WTC11 (cell line): ENCODE measurements at regions not wholly inside any gene's neighbourhood (a gene's known extent, or its start where the extent isn't known, plus 50 kb on each side); places are given as distances from the start of the nearest gene placed in this dataset.
A peak's percentile ranks its signal among the peaks of the same experiment; 100 is the strongest.

ENCODE experiments used
- ATAC-seq: fragments of 200-7000 bp; cut with Tn5 transposase; 2 replicates; pipeline ENCODE4 v1.10.0; 2021; ENCODE audit warnings: mild to moderate bottlenecking, moderate library complexity
- CTCF ChIA-PET: fragments of 300-600 bp; sonication (Branson Sonifier 250); formaldehyde crosslinking; loops from one replicate; lab custom pipeline; 2021; ENCODE audit warnings: antibody characterized with exemption; lab: Charles Lee
- POLR2A ChIA-PET: fragments of 350-600 bp; sonication (Branson Sonifier 250); formaldehyde crosslinking; loops from one replicate; lab custom pipeline; 2021; ENCODE audit warnings: antibody characterized with exemption; lab: Charles Lee
- DNase-seq: peaks from one replicate; pipeline ENCODE4 v3.0.0; 2021; ENCODE audit warnings: low spot score
- H3K27ac Mint-ChIP-seq: 2 replicates; pipeline ENCODE4 v1.8.0; 2021; ENCODE audit warnings: mixed read lengths
- H3K27me3 Mint-ChIP-seq: 2 replicates; pipeline ENCODE4 v1.8.0; 2021; ENCODE audit warnings: low read depth, mild to moderate bottlenecking, moderate library complexity, mixed read lengths
- H3K36me3 Mint-ChIP-seq: 2 replicates; pipeline ENCODE4 v1.8.0; 2021; ENCODE audit warnings: mixed read lengths
- H3K4me1 Mint-ChIP-seq: 2 replicates; pipeline ENCODE4 v1.8.0; 2022; ENCODE audit warnings: mixed read lengths
- H3K4me3 Mint-ChIP-seq: 2 replicates; pipeline ENCODE4 v1.8.0; 2021; ENCODE audit warnings: mild to moderate bottlenecking, moderate library complexity, mixed read lengths
- H3K9me3 Mint-ChIP-seq: 2 replicates; pipeline ENCODE4 v1.8.0; 2021; ENCODE audit warnings: mixed read lengths
- AFF4 ChIP-seq: sonication (generic); formaldehyde crosslinking; IDR thresholded peaks from 2 replicates; pipeline ENCODE4 v1.8.1; 2023; ENCODE audit warnings: mild to moderate bottlenecking, missing genetic modification reagents, borderline replicate concordance
- AR ChIP-seq: fragments of 250-450 bp; sonication (Bioruptor Pico); IDR thresholded peaks from 2 replicates; pipeline ENCODE4 v1.9.0; 2021; ENCODE audit warnings: mild to moderate bottlenecking
- E2F5 ChIP-seq: sonication (generic); formaldehyde crosslinking; IDR thresholded peaks from 2 replicates; pipeline ENCODE4 v1.8.1; 2022; ENCODE audit warnings: mild to moderate bottlenecking, moderate library complexity, missing genetic modification reagents
- FOXK1 ChIP-seq: sonication (generic); formaldehyde crosslinking; IDR thresholded peaks from 2 replicates; pipeline ENCODE4 v1.8.0; 2022; ENCODE audit warnings: mild to moderate bottlenecking, moderate library complexity, missing genetic modification reagents
- GRHL2 ChIP-seq: fragments of 250-450 bp; sonication (Bioruptor Pico); IDR thresholded peaks from 2 replicates; pipeline ENCODE4 v1.8.0; 2022; ENCODE audit warnings: mild to moderate bottlenecking, moderate library complexity; ENCODE audit not compliant: insufficient replicate concordance, severe bottlenecking
- IRF2 ChIP-seq: sonication (generic); formaldehyde crosslinking; IDR thresholded peaks from 2 replicates; pipeline ENCODE4 v1.8.0; 2022; ENCODE audit warnings: low read depth, missing genetic modification reagents, borderline replicate concordance
- RORB ChIP-seq: fragments of 250-450 bp; sonication (Bioruptor Pico); IDR thresholded peaks from 2 replicates; pipeline ENCODE4 v1.9.0; 2021; ENCODE audit warnings: mild to moderate bottlenecking
- SMAD4 ChIP-seq: sonication (generic); formaldehyde crosslinking; IDR thresholded peaks from 2 replicates; pipeline ENCODE4 v1.8.0; 2022; ENCODE audit warnings: mild to moderate bottlenecking, missing genetic modification reagents
- STAT6 ChIP-seq: sonication (generic); formaldehyde crosslinking; conservative IDR thresholded peaks from 2 replicates; pipeline ENCODE4 v1.8.1; 2023; ENCODE audit warnings: mild to moderate bottlenecking, low read depth, missing genetic modification reagents, moderate library complexity
- TCF7 ChIP-seq: sonication (generic); formaldehyde crosslinking; IDR thresholded peaks from 2 replicates; pipeline ENCODE4 v1.8.0; 2022; ENCODE audit warnings: mild to moderate bottlenecking, low read depth, missing genetic modification reagents, moderate library complexity
- TEAD4 ChIP-seq: sonication (generic); formaldehyde crosslinking; IDR thresholded peaks from 2 replicates; pipeline ENCODE4 v1.8.0; 2022; ENCODE audit warnings: mild to moderate bottlenecking, missing genetic modification reagents
- ZNF138 ChIP-seq: sonication (generic); formaldehyde crosslinking; conservative IDR thresholded peaks from 2 replicates; pipeline ENCODE4 v1.8.1; 2022; ENCODE audit warnings: mild to moderate bottlenecking, moderate library complexity, missing genetic modification reagents
- ZNF423 ChIP-seq: fragments of 250-450 bp; sonication (Bioruptor Pico); IDR thresholded peaks from 2 replicates; pipeline ENCODE4 v2.1.2; 2022; ENCODE audit warnings: mild to moderate bottlenecking, moderate library complexity
- ZNF532 ChIP-seq: fragments of 250-450 bp; sonication (Bioruptor Pico); IDR thresholded peaks from 2 replicates; pipeline ENCODE4 v1.9.0; 2021; ENCODE audit warnings: mild to moderate bottlenecking, borderline replicate concordance
- TF ChIP-seq, protein P1 (sequence below): fragments of 200-600 bp; IDR thresholded peaks from 2 replicates; pipeline ENCODE4 v1.8.0; 2022; ENCODE audit warnings: antibody characterized with exemption
- TF ChIP-seq, protein P2 (sequence below): sonication (generic); formaldehyde crosslinking; IDR thresholded peaks from 2 replicates; pipeline ENCODE4 v1.8.0; 2023; ENCODE audit warnings: mild to moderate bottlenecking, missing genetic modification reagents

GRCh38 chr2:20557635-20558034, 93.3 kb downstream of the HS1BP3 start:
- ATAC-seq, result peak; percentile 66
- ChIA-PET CTCF (interaction anchor here (1.1 kb wide), 2 partner anchors 85 to 94 kb away, joined by 3 read pairs; no protein-coding TSS in a partner anchor), POLR2A (interaction anchor here (1.0 kb wide), 1 partner anchor 111 kb away, joined by 3 read pairs; the partner anchor contains the start of gene RHOB)
- Mint-ChIP-seq H3K4me1 (peaks cover 41% of the 10 kb centered on the region), H3K9me3 (no peaks in the 10 kb centered on the region; the same call in 1 of the 2 replicates), H3K27me3 (no peaks in the 10 kb centered on the region; the same call in 1 of the 2 replicates), H3K4me3 (no peak overlapping the region), H3K27ac (no peak overlapping the region), H3K36me3 (no peaks in the 10 kb centered on the region)
- no peak for DNase-seq
- TF ChIP-seq ZNF532 (0 out of 2 replicates have a peak, but pooled peaks have one; percentile 29), RORB (CRISPR knock-in tag) (no peak), TCF7 (CRISPR knock-in tag) (no peak), FOXK1 (CRISPR knock-in tag) (no peak), AR (no peak), E2F5 (CRISPR knock-in tag) (no peak), AFF4 (CRISPR knock-in tag) (no peak), TEAD4 (CRISPR knock-in tag) (0 out of 2 replicates have a peak, but pooled peaks have one; percentile 31), IRF2 (CRISPR knock-in tag) (no peak), SMAD4 (CRISPR knock-in tag) (no peak), ZNF138 (CRISPR knock-in tag) (no peak), STAT6 (no peak), GRHL2 (no peak), ZNF423 (CRISPR knock-in tag) (peak; percentile 51; the same call in 1 of the 2 replicates)
- TF ChIP-seq, protein P1, sequence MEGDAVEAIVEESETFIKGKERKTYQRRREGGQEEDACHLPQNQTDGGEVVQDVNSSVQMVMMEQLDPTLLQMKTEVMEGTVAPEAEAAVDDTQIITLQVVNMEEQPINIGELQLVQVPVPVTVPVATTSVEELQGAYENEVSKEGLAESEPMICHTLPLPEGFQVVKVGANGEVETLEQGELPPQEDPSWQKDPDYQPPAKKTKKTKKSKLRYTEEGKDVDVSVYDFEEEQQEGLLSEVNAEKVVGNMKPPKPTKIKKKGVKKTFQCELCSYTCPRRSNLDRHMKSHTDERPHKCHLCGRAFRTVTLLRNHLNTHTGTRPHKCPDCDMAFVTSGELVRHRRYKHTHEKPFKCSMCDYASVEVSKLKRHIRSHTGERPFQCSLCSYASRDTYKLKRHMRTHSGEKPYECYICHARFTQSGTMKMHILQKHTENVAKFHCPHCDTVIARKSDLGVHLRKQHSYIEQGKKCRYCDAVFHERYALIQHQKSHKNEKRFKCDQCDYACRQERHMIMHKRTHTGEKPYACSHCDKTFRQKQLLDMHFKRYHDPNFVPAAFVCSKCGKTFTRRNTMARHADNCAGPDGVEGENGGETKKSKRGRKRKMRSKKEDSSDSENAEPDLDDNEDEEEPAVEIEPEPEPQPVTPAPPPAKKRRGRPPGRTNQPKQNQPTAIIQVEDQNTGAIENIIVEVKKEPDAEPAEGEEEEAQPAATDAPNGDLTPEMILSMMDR, result no peak
- TF ChIP-seq, protein P2, sequence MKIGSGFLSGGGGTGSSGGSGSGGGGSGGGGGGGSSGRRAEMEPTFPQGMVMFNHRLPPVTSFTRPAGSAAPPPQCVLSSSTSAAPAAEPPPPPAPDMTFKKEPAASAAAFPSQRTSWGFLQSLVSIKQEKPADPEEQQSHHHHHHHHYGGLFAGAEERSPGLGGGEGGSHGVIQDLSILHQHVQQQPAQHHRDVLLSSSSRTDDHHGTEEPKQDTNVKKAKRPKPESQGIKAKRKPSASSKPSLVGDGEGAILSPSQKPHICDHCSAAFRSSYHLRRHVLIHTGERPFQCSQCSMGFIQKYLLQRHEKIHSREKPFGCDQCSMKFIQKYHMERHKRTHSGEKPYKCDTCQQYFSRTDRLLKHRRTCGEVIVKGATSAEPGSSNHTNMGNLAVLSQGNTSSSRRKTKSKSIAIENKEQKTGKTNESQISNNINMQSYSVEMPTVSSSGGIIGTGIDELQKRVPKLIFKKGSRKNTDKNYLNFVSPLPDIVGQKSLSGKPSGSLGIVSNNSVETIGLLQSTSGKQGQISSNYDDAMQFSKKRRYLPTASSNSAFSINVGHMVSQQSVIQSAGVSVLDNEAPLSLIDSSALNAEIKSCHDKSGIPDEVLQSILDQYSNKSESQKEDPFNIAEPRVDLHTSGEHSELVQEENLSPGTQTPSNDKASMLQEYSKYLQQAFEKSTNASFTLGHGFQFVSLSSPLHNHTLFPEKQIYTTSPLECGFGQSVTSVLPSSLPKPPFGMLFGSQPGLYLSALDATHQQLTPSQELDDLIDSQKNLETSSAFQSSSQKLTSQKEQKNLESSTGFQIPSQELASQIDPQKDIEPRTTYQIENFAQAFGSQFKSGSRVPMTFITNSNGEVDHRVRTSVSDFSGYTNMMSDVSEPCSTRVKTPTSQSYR (CRISPR knock-in tag), result no peak
